Daoy (cell line): ENCODE measurements at regions not wholly inside any gene's neighbourhood (a gene's known extent, or its start where the extent isn't known, plus 50 kb on each side); places are given as distances from the start of the nearest gene placed in this dataset.
"Not testable (repeated sequence)": the region's sequence is repeated elsewhere in the genome, so short reads cannot be mapped to it uniquely, and the experiment has no call there.

Experiments
- DNase-seq: peaks from one replicate; pipeline ENCODE4 v3.0.0-alpha.2; 2015; ENCODE audit warnings: low read depth

DNA sequence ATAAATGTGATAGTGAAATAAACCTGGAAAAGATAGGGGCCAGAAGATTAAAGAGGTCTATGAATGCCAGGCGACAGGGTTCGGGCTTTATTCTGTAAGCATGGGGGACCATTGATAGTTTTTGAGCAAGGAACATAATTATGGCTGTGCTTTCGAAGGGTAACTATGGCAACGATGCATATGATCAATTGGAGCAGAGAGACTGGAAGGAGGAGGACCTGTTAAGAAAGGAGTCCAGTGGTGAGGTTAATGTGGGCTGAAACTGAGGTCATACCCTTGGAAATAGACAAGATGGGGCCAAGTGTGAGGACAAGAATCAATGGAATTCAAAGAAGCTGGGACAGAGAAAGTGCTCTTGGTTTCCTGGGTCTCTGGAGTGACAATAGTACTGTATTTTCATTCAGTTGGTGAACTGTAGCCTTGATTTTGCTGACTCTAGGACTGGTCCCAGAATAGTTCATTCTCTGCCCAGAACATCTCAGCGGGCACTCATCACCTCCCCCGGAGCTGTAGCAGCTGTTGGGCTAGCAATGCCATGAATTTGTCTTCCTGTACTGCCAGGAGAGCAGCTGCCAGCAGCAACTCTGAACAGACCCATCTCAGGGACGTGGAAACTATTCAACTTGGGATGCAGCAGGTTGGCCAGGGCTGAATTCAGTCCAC is 108.4 kb downstream of the SRGAP2 start:
- DNase-seq = not testable (repeated sequence)

DNA sequence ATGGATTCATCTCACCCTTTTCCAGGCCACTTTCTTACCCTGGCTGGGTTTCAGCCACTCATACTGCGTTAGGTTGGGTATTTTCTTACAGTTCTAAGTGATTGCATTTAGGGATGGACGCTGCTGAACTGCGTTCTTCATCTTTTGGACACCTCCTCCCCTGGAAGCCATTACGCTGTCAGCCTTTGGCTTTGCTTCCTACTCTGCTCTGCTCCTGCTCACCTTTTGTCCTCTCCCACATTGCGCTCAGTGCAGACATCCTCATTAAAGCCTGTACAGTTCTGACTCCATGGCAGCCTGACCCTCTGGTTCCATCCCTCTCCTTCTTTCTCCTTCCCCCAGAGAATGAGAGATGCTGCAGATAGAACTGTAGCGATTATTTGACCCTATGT is 108.9 kb downstream of the SRGAP2 start:
- not testable (repeated sequence) for DNase-seq

DNA sequence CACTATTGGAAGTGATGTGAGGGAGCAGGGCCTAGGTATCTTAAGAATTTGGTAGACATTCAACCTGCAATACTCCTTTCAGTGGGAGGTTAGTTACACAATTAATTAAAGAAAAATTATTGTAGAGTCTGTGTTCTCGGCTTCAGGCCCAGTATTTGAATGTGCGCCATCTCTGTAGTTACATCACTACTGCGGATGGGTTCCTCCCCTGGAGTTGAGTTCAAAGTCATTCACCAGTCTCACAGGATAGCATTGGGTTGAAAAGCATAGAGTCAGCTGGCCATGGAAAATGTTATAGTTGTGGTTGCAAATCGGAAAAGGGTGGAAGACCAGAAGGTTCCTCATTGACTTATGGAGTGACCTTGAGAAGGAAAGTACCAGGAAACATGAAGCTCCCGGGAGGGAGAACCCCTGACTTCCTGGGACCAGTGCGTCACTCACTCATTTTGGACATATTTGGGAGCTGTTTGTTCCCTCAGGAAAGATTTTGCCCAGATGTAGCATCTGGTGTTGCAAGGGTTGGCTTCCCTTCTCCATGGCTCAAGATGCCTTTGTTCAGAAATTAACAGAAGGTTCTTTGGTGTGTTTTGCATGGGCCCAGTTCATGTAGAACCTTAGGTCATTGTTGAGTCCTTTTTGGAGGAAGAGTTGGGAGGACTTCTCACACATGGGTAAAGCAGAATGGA is 111.8 kb downstream of the SRGAP2 start:
- not testable (repeated sequence) for DNase-seq

DNA sequence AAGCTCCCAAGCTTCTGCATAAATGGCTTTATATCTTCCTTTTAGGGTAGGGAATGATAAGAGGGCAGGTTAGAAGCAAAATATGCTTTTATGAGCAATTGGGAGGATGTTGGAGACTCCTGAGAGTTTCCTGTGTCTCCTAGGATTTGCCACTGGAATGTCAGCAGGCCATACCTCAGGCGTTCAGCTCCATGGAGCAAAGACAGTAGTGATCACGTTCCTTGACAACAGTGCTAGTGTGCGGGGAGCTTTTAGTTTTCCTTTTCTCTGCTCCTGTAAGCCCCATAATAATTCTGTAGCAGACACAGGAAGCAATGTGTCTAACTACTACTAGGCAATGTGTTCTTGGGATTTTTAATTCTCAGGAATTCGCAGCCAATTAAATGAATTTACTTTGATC is 113.6 kb downstream of the SRGAP2 start:
- DNase-seq = not testable (repeated sequence)

DNA sequence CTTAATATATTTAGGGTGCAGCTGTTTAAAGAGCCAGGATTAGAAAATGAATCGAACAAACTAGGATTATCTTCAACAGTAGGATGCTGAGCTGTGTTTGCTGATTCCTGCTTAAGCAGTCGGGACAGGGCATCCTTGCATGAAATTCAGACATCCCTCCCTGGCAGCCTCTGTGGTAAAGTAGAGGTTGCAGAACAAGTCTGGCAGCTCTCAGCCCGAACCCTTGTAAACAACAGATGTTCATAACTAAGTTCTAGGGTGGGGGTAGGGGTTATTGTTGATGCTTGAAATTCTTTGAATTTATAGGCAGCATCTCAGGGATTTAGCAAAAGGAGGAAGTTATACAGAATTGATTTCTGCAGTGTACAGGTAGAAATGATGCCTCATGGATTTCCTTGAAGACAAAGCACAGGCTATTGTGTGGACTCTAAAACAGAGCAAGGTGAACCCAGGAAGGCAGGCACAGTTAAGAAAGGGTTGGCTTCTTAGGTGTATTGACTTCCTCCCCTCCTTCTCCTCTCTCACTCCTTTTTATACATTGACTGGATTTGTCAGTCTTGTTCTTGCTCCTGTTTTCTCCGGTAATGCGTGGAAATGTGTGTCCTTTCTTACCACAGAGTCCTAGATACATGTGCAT is 114.7 kb downstream of the SRGAP2 start:
- DNase-seq = not testable (repeated sequence)

DNA sequence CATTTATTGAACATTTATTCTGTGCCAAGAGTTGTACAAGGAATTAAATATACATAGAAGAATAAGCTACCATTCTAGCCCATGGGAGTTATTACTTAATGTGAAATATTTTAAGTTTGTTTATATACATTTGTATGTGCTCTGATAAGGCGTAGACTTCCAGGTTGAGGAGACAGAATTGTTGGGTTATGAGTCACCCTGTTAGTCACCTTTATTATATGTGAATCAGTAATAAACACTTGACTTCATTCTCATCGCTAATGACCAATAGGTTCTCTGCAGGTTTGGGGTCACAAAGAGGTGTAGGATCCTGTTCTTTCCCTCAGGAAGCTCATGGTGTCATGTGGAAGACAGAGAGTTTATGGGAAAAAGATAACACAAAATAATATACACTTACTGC is 116.9 kb downstream of the SRGAP2 start:
- not testable (repeated sequence) for DNase-seq

DNA sequence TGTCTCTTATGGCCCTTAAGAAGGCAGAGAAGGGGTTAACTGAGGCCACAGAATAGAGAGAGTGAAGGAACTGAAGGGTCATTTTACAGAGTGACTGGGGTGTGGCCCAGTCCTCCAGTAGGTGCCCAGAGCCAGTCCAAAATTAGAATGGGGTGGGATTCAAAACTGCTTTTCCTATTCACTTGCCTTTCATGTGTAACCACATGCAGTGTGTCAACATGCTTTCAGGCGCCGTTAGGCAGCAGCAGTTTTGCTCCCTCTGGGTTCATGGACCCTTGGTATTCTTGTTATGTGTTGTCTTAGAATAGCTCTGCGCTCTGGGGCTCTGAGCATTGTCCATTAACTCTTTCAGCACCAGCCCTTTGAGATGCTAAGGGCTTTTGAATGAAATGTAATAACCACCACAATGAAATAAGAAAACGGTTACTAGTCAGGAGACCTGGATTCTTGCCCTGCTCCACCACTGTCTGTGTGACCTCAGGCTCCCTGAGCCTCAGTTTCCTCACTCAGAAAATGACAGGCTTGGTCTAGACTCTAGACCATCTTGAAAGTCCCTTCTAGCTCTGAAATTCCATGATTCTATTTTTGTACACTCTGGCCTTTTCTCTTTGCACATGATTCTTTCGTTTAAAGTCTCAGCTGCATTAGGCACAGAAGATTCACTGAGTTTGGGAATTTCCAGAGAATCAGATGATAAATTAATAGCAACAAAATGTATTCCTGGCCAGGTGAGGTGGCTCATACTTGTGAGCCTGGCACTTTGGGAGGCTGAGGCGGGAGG is 123.0 kb downstream of the SRGAP2 start:
- DNase-seq = not testable (repeated sequence)

DNA sequence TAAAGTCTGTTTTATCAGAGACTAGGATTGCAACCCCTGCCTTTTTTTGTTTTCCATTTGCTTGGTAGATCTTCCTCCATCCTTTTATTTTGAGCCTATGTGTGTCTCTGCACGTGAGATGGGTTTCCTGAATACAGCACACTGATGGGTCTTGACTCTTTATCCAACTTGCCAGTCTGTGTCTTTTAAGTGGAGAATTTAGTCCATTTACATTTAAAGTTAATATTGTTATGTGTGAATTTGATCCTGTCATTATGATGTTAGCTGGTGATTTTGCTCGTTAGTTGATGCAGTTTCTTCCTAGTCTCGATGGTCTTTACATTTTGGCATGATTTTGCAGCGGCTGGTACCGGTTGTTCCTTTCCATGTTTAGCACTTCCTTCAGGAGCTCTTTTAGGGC is 128.3 kb downstream of the SRGAP2 start:
- DNase-seq = not testable (repeated sequence)

DNA sequence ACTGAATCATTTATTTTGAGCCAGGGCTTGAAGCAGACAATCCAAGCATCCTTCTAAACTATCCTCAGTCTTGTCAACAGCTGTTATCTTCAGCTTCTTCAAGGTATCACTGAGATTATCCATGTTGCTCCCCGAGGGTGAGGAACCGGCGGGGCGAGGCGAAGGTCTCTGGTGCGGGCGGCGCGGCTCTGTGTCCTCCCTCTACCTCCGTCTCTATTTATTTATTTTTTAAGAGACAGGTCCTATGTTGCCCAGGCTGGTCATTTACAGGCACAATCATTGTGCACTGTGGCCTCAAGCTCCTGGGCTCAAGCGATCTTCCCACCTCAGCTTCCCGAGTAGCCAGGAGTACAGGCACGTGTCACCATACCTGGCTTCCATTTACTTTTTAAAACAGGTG is 130.0 kb downstream of the SRGAP2 start:
- not testable (repeated sequence) for DNase-seq

DNA sequence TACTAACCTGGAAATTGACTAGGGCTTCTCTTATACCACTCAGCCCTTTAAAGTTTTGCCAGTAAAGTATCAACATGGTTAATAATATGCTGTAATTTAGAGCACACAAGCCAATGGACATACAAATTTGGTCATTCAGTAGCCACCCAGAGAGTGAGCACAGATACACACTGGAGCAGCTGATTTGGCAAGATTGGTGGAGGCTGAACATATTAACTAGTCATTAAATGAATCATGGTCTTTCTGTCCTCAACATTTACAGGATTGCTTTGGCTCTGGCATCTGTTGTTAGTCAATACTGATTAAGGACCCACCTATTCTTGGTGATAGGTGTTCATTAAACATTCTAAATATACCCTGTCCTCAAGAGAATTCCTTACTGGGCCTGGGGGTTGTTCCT is 130.6 kb downstream of the SRGAP2 start:
- DNase-seq = not testable (repeated sequence)

DNA sequence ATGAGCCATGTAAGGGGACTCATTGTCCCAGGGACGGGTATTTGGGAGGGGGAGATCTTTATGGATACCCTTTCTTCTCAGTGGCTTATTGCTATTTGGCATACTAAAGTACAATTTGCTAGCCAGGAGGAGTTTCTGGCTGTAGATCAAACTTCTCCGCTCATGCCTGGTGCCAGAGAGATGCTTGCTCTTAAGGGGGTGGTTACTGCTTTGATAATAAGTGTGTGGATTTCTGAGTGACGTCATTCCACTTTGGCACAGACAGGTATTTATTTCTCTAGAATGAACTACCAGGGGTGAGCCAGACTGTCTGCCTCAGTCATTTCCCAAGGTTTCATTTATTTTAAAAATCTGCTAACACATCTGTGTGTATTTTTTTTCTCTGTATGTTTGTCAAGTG is 131.1 kb downstream of the SRGAP2 start:
- peak; percentile 2 for DNase-seq

DNA sequence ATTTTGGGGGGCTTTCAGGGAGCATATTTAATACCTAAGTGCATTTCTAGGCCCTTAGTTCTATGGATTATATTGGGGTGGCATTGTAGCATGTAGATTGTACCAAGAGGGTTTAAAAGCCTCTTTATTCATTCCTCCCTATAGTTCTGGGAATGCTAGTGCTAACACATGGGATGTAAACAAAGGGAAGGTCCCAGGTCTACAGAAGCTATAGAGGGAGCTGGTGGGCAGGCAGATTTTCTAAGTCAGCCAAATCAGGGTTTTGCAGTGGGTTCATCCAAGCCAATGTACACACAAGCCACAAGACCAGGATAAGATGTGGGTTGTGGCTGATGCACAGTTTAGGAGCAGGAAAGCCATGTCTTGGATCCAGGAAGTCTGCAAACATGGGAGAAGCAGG is 131.8 kb downstream of the SRGAP2 start:
- not testable (repeated sequence) for DNase-seq

DNA sequence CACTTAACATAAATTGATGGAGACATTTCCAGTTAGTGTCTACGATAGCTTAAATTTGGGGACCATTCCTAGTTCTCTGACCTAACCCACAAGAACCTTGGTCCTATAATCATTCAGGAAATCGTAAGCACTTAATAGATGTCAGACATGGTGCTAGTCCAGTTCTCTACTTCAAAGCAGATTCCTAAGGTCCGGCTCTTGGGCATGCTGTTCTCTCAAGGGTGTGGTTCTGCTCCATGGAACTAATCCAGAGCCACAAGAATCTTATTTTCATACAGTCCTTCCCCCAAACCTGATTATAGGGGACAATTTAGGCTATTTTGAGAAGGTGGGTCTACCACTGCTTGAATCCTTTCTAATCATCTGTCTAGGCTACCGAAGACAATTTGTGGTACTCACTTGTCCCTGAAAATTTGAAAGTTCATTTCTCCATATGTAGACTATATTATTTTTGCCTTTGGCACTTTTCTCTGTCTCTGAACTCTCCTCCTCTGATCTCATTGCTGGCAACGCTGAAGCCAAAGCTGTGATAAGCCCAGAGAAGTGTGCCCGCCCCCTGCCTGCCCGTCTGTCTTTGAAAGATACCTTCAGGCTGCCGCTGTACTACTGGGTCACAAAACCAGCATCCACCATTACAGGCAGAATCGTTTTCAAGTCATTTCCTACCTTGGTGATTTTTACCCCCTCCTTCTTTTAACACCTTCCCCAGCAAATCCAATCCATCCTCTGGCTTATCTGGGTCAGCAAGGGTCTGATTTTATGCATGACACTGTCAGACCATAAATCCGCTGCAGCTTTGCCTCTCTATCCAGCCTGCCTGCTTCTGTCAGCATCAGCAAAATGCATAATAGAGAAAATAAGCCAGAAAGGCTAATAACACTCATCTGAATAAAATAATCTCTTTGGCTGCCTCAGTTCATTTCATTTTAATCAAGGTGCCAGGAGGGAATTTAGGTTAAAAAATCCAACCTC is 132.8 kb downstream of the SRGAP2 start:
- not testable (repeated sequence) for DNase-seq

DNA sequence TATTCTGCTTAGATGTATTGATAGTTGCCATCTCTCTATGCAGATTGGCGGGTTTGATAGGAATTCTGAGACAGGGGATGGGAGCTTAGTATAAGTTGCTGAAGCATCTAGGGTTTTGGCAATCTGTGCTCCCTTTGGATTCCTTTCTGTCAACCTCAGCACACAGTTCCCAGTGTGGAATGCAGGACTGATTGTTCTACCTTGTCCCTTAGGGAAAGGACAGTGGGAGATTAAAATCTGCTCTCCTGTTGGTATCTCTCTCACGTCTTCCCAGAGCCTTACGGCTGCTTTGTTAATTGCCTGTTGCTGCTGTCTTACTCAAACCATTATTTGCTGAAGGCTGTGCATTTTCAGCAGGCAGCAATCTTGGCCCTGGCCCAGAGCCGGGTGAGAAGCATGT is 133.3 kb upstream of the IKBKE start:
- DNase-seq = not testable (repeated sequence)

DNA sequence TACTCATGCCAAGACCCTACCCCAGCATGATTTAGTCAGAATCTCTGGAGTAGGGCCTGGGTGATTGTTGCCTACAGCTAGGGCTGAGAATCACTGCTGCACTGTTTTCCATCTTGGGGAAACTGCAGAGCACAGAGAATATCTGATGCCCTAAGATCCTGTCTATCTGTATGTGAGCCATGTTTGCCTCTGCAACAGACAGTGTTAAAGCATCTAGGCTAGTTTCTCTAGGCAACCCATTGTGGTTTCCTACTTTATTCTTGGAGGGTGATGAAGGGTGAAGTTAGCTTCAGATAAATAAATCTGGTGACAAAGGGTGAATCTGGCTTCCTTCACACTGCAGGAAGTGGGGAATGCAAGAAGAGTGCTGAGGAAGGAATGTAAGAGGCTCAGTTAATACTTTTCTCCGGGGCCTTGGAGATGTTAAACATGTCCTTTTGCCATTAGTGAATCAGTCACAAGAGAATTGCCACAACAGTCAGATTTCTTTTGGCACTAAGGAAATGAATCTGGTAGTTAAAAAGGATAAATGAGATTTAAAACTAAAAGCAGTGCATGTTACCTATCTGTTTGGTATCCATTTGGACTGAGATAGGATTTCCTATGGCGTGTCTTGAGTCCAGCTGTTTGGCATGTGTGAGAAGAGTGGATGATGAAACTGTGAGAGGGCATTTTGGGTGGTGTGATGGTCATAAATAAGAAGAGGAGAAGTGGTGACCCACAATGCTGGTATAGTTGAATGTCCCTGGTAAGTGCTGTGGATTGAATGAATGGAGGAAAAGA is 119.6 kb upstream of the IKBKE start:
- DNase-seq = peak; percentile 3

DNA sequence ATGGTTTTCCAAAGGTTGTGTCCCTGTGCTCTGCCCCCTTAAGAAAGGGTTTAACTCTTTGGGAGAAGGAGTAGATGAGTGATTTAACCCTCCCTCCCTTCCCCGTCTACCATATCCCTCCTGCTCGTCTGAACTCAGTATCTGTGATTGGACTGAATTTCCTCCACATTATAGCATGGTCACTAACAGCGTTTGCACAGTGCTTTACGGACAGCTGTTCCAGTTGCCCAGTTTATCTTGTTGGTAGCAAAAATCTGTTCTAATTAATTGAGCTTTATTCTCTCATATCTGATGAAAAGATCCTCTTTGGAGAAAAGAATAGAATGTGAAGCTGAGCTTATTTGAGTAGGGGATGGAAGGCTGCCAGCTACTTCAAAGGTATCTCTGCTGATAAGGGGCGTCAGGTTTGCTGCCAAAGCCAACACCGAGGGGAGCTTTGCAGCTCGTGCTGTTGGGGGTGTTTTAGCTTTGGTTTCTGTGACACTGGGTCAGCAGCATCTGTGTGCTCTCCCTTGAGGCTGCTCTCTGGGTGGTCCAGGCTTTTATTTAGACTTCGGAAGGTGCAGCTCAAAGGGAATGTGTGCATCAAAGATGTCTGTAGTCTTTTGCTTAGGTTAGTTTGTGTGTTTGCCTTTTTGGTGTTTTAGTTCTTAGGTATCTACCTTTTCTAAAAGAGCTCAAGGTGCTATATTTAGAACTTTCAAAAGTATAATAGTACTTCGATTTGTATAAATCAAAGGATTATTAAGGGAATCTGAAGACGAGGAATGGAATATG is 118.8 kb upstream of the IKBKE start:
- DNase-seq = not testable (repeated sequence)

DNA sequence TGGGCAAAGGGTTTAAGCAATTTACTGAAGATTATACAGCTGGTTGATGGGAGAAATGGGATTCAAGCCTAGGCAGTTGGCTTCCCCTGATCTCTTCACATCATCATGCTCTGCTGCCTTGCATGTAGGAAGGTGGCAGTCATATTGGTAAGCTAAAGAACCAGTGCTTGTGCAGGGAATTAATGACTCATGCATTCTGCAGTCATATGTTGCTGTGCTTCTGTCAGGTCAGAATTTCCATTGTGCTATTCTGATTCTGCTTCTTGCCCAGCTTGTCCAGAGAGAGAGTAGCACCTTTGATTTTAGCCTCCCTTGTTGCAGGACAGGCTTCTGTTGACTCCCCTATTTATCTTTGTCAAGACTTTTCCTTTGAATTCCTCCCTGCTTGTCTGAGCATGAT is 114.0 kb upstream of the IKBKE start:
- peak; percentile 10 for DNase-seq

DNA sequence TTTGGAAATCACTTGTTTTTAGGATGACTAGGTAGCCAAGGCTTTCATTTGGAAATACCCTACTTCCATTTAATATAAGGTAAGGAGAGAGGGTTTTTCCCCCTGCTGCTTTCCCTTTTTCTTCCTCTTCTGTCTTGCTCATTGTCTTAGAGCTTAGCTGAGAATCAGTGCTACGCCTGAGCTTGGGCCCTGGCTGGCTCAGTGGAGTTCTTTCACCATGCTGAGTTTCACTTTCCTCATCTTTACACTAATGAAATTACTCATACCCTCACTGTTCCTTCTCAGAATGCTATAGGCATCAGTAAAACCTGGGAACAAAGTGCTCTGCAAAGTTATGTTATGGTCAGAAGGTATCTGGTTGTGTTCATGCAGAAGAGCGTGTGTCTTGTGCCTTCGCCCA is 112.3 kb upstream of the IKBKE start:
- not testable (repeated sequence) for DNase-seq

DNA sequence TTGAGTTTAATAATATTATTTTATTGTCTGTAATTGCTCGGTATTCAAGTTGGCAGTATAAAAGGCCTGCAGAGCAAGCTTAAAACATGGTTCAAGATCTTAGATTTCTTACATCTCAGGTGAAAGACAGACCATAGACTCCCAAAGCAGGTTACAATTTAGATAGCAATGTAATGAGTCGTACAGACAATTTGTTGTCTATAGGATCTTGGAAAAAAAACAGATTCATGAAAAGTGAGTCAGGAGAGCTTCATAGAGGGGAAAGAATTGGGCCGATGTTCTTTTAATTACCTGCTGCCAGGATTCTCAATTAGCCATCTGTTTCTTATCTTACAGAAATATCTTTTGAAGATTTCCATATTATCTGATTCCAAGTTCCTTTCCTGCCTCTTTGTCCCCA is 111.5 kb upstream of the IKBKE start:
- not testable (repeated sequence) for DNase-seq
